ENCODE measurements at regions not wholly inside any gene's neighbourhood (a gene's known extent, or its start where the extent isn't known, plus 50 kb on each side); places are given as distances from the start of the nearest gene placed in this dataset.

DNA sequence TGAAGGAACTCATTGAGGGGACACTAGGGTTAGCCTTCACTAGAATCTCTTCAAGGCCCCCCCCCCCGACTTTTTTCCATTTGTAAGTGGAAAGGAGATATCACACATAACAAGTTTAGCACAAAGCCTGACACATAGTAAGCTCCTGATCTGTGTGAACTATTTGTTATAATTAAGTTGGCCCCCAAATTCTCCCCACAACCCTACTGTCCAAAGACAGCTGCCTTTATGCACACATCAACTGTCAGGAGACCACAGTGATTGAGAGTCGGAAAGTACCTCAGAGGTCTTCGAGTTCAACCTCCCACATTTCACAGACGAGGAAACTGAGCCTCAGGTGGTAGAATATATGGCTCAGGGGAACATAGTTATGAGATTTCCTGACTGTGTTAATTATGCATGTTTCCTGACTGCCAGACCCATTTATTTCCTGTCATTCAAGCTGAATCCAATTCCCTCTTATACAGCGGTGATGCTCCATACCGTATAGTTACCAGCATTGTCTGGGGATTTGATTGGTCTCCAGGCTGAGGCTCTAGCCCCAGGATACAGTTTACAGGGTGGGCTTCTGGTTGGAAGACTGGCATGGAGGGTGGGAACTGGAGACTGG lies 227.4 kb upstream of the CMC1 start:
- no peak for TF ChIP-seq FOXA1 (IDR thresholded peaks at IDR 0.05)
- no peak for TF ChIP-seq MAX (IDR thresholded peaks at IDR 0.05)
- TF ChIP-seq, protein P1, sequence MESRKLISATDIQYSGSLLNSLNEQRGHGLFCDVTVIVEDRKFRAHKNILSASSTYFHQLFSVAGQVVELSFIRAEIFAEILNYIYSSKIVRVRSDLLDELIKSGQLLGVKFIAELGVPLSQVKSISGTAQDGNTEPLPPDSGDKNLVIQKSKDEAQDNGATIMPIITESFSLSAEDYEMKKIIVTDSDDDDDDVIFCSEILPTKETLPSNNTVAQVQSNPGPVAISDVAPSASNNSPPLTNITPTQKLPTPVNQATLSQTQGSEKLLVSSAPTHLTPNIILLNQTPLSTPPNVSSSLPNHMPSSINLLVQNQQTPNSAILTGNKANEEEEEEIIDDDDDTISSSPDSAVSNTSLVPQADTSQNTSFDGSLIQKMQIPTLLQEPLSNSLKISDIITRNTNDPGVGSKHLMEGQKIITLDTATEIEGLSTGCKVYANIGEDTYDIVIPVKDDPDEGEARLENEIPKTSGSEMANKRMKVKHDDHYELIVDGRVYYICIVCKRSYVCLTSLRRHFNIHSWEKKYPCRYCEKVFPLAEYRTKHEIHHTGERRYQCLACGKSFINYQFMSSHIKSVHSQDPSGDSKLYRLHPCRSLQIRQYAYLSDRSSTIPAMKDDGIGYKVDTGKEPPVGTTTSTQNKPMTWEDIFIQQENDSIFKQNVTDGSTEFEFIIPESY (IDR thresholded peaks at IDR 0.05): no peak
- TF ChIP-seq, protein P2, sequence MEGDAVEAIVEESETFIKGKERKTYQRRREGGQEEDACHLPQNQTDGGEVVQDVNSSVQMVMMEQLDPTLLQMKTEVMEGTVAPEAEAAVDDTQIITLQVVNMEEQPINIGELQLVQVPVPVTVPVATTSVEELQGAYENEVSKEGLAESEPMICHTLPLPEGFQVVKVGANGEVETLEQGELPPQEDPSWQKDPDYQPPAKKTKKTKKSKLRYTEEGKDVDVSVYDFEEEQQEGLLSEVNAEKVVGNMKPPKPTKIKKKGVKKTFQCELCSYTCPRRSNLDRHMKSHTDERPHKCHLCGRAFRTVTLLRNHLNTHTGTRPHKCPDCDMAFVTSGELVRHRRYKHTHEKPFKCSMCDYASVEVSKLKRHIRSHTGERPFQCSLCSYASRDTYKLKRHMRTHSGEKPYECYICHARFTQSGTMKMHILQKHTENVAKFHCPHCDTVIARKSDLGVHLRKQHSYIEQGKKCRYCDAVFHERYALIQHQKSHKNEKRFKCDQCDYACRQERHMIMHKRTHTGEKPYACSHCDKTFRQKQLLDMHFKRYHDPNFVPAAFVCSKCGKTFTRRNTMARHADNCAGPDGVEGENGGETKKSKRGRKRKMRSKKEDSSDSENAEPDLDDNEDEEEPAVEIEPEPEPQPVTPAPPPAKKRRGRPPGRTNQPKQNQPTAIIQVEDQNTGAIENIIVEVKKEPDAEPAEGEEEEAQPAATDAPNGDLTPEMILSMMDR (IDR thresholded peaks at IDR 0.05; ENCODE audit: low read depth, low read length, missing input control): no peak
- no peak for TF ChIP-seq TAF1 (conservative IDR thresholded peaks at IDR 0.05)
- no peak for TF ChIP-seq RXRA (IDR thresholded peaks at IDR 0.05)
- TF ChIP-seq SP1 (IDR thresholded peaks at IDR 0.05): no peak
- no peak for TF ChIP-seq RAD21 (IDR thresholded peaks at IDR 0.05)
- no peak for TF ChIP-seq REST (IDR thresholded peaks at IDR 0.05)
- TF ChIP-seq JUND (IDR thresholded peaks at IDR 0.05): no peak
- no peak for TF ChIP-seq GABPA (IDR thresholded peaks at IDR 0.05 in 1 of 2, conservative IDR thresholded peaks at IDR 0.05 in 1 of 2)
